ENCODE measurements at regions not wholly inside any gene's neighbourhood (a gene's known extent, or its start where the extent isn't known, plus 50 kb on each side); places are given as distances from the start of the nearest gene placed in this dataset.

DNA sequence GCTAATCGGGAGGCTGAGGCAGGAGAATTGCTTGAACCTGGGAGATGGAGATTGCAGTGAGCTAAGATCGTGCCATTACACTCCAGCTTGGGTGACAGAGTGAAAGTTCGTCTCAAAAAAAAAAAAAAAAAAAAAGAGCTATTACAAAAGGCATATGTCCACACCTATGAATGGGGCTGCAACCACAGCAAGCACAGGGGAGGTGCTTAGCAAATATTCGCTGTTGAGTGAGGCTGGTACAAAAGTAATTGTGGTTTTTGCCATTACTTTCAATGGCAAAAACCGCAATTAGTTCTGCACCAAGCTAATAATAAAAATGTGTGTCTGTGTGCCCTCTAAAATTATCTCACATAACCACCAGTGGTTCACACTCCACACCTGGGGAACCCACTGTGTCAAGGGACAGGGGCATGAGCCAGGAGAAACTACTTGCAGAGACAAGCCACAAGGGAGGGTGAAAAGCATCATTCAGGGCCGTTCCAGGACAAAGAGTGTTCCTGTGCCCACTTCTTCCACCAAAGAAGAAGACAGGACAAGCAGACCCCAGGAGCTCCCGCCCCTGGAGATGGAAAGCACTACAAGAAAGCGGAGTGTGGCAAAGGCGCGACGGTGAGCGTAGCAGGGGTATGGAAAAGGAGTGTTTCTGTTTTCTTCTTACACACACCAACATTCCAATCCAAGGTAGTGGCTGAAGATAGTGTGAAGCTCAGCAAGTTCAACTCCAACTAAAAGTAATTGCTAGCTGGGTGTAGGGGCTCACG, 84.4 kb upstream of the CNEP1R1 start:
- no peaks in the 10 kb centered on the region for H3K36me3 Mint-ChIP-seq (ENCODE audit: low read depth)
- H3K4me1 Mint-ChIP-seq = no peaks in the 10 kb centered on the region
- no peak for ATAC-seq
- DNase-seq = no peak
- H3K27me3 Mint-ChIP-seq = peaks cover 12% of the 10 kb centered on the region
- H3K9me3 Mint-ChIP-seq (ENCODE audit: low read depth) = peaks cover 5% of the 10 kb centered on the region
- ChIA-PET POLR2A (no interaction called here), CTCF (interaction anchor here (0.6 to 0.7 kb wide), 3 partner anchors 14 to 84 kb away, joined by 3 read pairs; partner anchors contain the start of gene CNEP1R1)
- no peak overlapping the region for H3K4me3 Mint-ChIP-seq
- intact Hi-C loops (cut with DNase I, micrococcal nuclease) = no loop called here
- no peak overlapping the region for H3K27ac Mint-ChIP-seq

DNA sequence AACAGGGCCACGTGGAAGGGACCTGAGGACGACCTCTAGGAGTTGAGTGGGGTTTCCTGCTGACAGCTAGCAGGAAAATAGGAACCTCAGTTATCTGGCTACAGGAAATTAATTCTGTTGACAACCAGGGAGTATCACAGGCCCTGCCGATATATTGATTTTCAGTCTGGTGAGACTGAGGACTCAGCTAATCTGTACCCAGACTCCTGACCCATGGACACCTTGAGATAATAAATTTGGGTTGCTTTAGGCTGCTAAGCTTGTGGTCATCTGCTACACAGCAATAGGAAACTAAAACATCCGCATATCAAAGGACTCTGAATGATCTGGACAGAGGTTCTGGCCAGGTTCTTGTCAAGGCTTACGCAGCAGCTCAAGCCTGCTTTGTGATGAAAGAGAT, 80.8 kb upstream of the CNEP1R1 start:
- DNase-seq (no peak), ATAC-seq (no peak)
- intact Hi-C loops (cut with DNase I, micrococcal nuclease) = no loop called here
- Mint-ChIP-seq H3K27me3 (peaks cover 17% of the 10 kb centered on the region), H3K9me3 (ENCODE audit: low read depth) (no peaks in the 10 kb centered on the region), H3K27ac (no peak overlapping the region), H3K4me1 (no peaks in the 10 kb centered on the region), H3K4me3 (no peak overlapping the region), H3K36me3 (ENCODE audit: low read depth) (no peaks in the 10 kb centered on the region)
- CTCF ChIA-PET = no interaction called here
- POLR2A ChIA-PET = no interaction called here

DNA sequence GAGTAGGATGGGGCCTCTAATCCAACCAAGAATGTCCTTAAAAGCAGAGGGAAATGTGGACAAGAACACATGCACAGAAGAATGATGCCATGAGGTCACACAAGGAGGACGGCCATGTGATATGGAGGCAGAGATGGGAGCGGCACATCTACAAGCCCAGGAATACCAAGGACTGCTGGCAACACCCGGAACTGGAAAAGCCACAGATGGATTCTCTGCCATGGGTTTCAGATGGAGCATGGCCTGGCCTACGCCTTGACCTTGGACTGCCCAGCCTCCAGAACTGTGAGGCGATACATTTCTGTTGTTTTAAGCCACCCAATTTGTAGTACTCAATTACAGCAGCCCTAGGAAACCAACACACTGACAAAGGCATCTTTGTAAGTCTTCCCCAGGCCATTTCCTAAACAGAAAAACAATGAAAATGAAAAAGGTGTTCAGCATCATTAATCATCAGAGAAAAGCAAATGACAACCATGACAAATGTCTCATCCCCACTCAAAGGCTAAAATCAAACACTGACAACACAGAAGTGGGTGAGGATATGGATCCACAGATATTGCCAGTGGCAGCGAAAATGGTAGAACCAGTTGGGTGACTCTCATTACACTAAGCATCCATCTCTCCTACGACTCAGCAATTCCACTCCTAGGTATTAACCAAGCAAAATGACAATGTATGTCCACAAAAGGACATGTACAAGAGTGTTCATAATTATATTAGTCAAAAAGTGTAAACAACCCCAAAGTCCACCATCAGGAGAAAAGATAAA, 76.9 kb upstream of the CNEP1R1 start:
- H3K9me3 Mint-ChIP-seq (ENCODE audit: low read depth) = no peaks in the 10 kb centered on the region
- H3K4me3 Mint-ChIP-seq = no peak overlapping the region
- ChIA-PET CTCF (no interaction called here), POLR2A (no interaction called here)
- ATAC-seq (no peak), DNase-seq (no peak)
- intact Hi-C loops (cut with DNase I, micrococcal nuclease) = no loop called here
- peaks cover 11% of the 10 kb centered on the region for H3K27me3 Mint-ChIP-seq
- no peaks in the 10 kb centered on the region for H3K4me1 Mint-ChIP-seq
- H3K27ac Mint-ChIP-seq = no peak overlapping the region
- no peaks in the 10 kb centered on the region for H3K36me3 Mint-ChIP-seq (ENCODE audit: low read depth)

DNA sequence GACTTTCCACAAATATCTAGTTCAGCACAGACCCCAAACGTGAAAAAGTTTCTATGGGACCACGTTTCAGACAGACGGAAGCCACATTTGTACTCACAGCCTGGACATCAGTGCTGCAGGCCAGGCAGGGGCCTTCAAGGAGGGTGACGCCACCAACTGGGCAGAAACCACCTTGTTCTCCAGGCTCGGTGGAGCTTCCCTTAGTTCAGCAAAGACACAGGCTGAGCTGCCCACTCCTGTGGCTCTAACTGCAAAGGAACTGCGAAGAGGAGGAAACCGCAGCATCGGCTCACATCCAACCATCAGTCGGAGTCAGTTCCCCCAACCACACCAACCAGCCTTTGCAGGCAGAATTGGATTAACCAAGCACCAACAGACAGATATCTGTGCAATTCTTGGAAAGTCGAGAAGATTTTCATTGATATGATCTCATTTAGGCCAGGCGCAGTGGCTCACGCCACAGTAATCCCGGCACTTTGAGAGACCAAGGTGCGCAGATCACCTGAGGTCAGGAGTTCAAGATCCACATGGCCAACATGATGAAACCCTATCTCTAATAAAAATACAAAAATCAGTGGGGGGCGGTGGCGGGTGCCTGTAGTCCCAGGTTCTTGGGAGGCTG, 73.3 kb upstream of the CNEP1R1 start:
- ATAC-seq (no peak), DNase-seq (no peak)
- Mint-ChIP-seq H3K36me3 (ENCODE audit: low read depth) (no peaks in the 10 kb centered on the region), H3K9me3 (ENCODE audit: low read depth) (no peaks in the 10 kb centered on the region), H3K27me3 (peaks cover 11% of the 10 kb centered on the region), H3K4me3 (no peak overlapping the region), H3K4me1 (no peaks in the 10 kb centered on the region), H3K27ac (no peak overlapping the region)
- POLR2A ChIA-PET = no interaction called here
- CTCF ChIA-PET = no interaction called here
- intact Hi-C loops (cut with DNase I, micrococcal nuclease) = no loop called here

DNA sequence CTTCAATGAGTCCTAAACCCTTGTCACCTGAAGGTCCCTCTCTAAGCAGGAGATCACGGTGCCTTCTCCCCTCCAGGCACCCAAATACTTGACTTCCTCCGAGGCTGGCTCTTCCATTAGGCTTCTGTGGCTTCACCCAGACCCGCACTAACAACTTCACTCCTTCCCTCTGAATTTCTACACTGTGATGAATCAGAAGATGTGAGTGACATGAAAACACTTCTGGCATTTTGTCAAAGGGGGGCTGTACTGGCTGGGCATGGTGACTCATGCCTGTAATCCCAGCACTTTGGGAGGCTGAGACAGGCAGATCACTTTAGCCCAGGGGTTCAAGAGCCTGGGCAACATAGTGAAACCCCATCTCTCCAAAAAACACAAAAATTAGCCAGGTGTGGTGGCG, 72.6 kb upstream of the CNEP1R1 start:
- Mint-ChIP-seq H3K4me3 (no peak overlapping the region), H3K4me1 (no peaks in the 10 kb centered on the region)
- ATAC-seq = no peak

DNA sequence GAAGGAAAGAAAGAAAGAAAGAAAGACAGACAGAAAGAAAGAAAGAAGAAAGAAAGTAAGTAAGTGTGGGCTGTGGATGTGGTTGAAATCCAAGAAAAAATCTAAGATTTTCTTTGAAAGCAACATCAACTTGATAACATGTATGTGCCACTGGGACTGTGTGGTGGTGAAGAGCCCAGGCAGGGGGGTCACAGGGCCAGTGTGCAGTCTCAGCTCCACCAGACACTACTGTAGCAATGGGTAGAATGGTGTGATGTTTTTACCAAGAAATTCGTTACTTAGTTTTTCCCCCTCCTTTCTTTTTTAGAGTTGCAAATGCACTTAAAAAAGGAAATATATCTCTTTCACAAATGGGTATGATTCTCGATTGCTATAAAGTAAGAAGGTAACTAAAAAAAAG, 71.9 kb upstream of the CNEP1R1 start:
- no peak overlapping the region for H3K4me3 Mint-ChIP-seq
- ChIA-PET CTCF (no interaction called here), POLR2A (no interaction called here)
- DNase-seq (no peak), ATAC-seq (no peak)
- intact Hi-C loops (cut with DNase I, micrococcal nuclease) = no loop called here
- no peaks in the 10 kb centered on the region for H3K9me3 Mint-ChIP-seq (ENCODE audit: low read depth)
- no peaks in the 10 kb centered on the region for H3K4me1 Mint-ChIP-seq
- H3K27me3 Mint-ChIP-seq = peaks cover 7% of the 10 kb centered on the region
- no peak overlapping the region for H3K27ac Mint-ChIP-seq
- no peaks in the 10 kb centered on the region for H3K36me3 Mint-ChIP-seq (ENCODE audit: low read depth)

More for the DNA sequence above, 72.6 kb upstream of the CNEP1R1 start:
- Mint-ChIP-seq H3K27me3 (peaks cover 11% of the 10 kb centered on the region), H3K27ac (no peak overlapping the region), H3K9me3 (ENCODE audit: low read depth) (no peaks in the 10 kb centered on the region), H3K36me3 (ENCODE audit: low read depth) (no peaks in the 10 kb centered on the region)
- CTCF ChIA-PET = no interaction called here
- DNase-seq = no peak
- intact Hi-C loops (cut with DNase I, micrococcal nuclease) = no loop called here
- POLR2A ChIA-PET = no interaction called here

DNA sequence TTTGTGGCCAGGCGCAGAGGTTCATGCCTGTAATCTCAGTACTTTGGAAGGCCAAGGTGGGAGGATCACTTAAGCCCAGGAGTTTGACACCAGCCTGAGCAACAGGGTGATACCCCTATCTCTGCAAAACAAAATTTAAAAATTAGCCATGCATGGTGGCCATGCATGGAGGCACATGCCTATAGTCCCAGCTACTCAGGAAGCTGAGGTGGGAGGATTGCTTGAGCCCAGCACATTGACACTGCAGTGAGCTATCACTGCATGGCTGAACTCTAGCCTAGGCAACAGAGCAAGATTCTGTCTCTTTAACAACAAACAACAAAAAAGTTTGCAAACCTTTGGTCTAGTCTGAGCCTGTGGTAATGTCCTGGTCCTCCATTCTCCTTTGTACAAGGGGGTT, 69.2 kb upstream of the CNEP1R1 start:
- no peaks in the 10 kb centered on the region for H3K9me3 Mint-ChIP-seq (ENCODE audit: low read depth)
- POLR2A ChIA-PET = interaction anchor here (0.7 kb wide), 1 partner anchor 302 kb away, joined by 3 read pairs; no protein-coding TSS in a partner anchor
- no peak overlapping the region for H3K4me3 Mint-ChIP-seq
- H3K27me3 Mint-ChIP-seq = no peaks in the 10 kb centered on the region
- DNase-seq (no peak), ATAC-seq (no peak)
- intact Hi-C loops (cut with DNase I, micrococcal nuclease) = no loop called here
- H3K36me3 Mint-ChIP-seq (ENCODE audit: low read depth) = no peaks in the 10 kb centered on the region
- CTCF ChIA-PET = no interaction called here
- no peaks in the 10 kb centered on the region for H3K4me1 Mint-ChIP-seq
- H3K27ac Mint-ChIP-seq = no peak overlapping the region

DNA sequence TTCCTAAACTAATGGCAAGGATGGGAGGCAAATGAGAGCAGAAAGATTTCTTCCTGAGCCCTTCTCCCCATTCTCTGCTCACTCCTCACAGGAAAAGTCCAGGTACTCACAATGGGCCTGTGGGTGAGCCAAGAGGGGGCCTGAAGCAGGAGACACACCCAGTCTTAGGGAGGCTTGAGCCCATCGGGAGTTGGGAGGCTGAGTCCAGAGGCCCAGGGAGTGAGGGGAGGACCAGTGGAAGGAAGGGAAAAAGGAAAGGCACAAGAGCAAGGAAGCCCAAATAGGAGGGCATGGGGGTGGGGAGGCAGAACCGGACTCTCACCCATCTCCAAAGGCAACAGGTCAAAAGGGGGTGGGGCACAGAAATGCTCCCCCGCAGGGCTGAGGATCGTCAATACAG, 68.1 kb upstream of the CNEP1R1 start:
- ATAC-seq (no peak), DNase-seq (no peak)
- intact Hi-C loops (cut with DNase I, micrococcal nuclease) = no loop called here
- H3K27me3 Mint-ChIP-seq = peaks cover 2% of the 10 kb centered on the region
- H3K27ac Mint-ChIP-seq = no peak overlapping the region
- no peaks in the 10 kb centered on the region for H3K4me1 Mint-ChIP-seq
- ChIA-PET POLR2A (no interaction called here), CTCF (no interaction called here)
- no peak overlapping the region for H3K4me3 Mint-ChIP-seq
- no peaks in the 10 kb centered on the region for H3K9me3 Mint-ChIP-seq (ENCODE audit: low read depth)
- no peaks in the 10 kb centered on the region for H3K36me3 Mint-ChIP-seq (ENCODE audit: low read depth)

DNA sequence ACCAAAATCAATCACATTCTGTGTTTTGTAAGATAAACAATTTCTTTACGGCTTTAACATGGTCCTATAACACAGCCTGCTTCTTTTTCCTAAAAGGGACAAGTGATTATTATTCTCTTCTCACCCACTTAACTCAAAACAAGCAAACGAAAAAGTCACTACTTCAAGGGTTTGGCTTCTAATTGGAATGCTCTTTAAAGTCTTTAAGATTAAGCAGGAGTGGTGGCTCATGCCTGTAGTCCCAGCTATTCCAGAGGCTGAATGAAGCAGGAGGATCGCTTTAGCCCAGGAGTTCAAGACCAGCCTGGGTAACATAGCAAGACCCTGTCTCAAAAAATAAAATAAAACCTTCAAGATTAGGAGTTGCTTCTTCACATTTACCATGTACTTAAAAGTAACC, 66.6 kb upstream of the CNEP1R1 start:
- intact Hi-C loops (cut with DNase I, micrococcal nuclease) = no loop called here
- H3K27me3 Mint-ChIP-seq = peaks cover 8% of the 10 kb centered on the region
- no peaks in the 10 kb centered on the region for H3K4me1 Mint-ChIP-seq
- ATAC-seq (no peak), DNase-seq (no peak)
- CTCF ChIA-PET = interaction anchor here (0.7 to 1.6 kb wide), 5 partner anchors 37 to 668 kb away, joined by 3 to 6 read pairs (median 5); no protein-coding TSS in a partner anchor
- H3K27ac Mint-ChIP-seq = no peak overlapping the region
- POLR2A ChIA-PET = interaction anchor here (1.0 kb wide), 1 partner anchor 33 kb away, joined by 3 read pairs; no protein-coding TSS in a partner anchor
- no peaks in the 10 kb centered on the region for H3K36me3 Mint-ChIP-seq (ENCODE audit: low read depth)
- no peak overlapping the region for H3K4me3 Mint-ChIP-seq
- H3K9me3 Mint-ChIP-seq (ENCODE audit: low read depth) = no peaks in the 10 kb centered on the region

DNA sequence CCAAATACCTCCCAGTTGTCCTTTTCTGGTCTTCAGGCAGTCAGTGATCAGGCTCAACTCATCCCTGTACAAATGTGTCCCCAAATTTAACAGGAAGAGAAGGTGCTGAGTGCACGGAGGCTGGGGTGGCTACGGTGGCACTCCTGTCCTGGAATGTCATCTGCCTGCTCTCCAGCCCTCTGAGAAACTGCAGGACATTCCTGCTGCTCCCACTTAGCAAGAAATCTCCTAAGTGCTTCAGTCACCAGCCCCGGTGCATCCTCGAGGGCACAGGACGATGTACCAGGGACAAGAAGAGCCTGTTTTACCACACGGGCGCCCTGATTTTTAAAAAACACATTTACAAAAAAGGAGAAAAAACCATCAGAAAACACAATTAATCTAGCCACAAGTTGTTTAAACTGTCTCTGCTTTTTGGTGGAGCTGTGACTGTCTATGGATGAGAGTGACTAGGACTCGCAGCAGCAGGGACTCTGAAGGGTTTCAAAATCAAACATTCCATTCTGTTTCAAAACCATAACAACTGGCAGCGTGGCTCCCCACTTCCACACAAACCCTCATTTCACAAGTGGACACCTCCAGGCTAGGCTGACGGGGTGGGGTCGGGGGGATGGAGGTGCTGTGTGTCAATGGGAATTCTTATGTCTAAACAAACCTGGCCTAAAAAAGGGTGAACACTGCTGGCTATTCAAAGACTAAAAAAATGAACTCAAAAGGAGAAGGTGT, 65.3 kb upstream of the CNEP1R1 start:
- Mint-ChIP-seq H3K4me1 (no peaks in the 10 kb centered on the region), H3K36me3 (ENCODE audit: low read depth) (no peaks in the 10 kb centered on the region), H3K27ac (no peak overlapping the region), H3K4me3 (no peak overlapping the region), H3K27me3 (peaks cover 10% of the 10 kb centered on the region), H3K9me3 (ENCODE audit: low read depth) (no peaks in the 10 kb centered on the region)
- ChIA-PET POLR2A (no interaction called here), CTCF (interaction anchor here (1.0 kb wide), 1 partner anchor 251 kb away, joined by 3 read pairs; no protein-coding TSS in a partner anchor)
- intact Hi-C loops (cut with DNase I, micrococcal nuclease) = no loop called here
- ATAC-seq (no peak), DNase-seq (no peak)

DNA sequence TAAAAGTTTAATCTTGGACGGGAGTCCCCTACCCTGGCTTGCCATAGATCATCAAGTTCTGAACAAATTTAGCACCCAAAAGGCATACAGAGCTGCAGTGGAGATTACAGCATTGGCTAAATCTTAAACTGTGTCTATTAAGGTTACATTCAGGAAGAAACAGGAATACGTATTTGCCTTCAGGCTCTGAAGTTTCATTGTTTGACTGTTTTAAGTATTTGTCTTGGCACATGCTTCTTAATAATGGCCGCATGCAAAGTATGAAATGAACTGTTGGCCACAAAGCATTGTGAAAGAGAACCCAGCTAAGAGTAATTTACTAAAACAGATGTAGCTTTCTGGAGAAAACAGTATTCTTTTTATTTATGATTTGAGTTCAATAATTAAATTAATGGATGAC, 63.9 kb upstream of the CNEP1R1 start:
- CTCF ChIA-PET = no interaction called here
- DNase-seq = no peak
- Mint-ChIP-seq H3K4me3 (no peak overlapping the region), H3K36me3 (ENCODE audit: low read depth) (no peaks in the 10 kb centered on the region), H3K9me3 (ENCODE audit: low read depth) (no peaks in the 10 kb centered on the region), H3K27me3 (peaks cover 12% of the 10 kb centered on the region), H3K4me1 (no peaks in the 10 kb centered on the region), H3K27ac (no peak overlapping the region)
- intact Hi-C loops (cut with DNase I, micrococcal nuclease) = no loop called here
- no peak for ATAC-seq
- POLR2A ChIA-PET = no interaction called here

Data from activated CD4-positive, alpha-beta T cell treated with anti-CD3 and anti-CD28 coated beads for 36 hours (primary cell).